ENCODE measurements at regions not wholly inside any gene's neighbourhood (a gene's known extent, or its start where the extent isn't known, plus 50 kb on each side); places are given as distances from the start of the nearest gene placed in this dataset.

- TF ChIP-seq POLR2A (IDR thresholded peaks at IDR 0.05; ENCODE audit: low read depth, low read length) (no peak), POLR2AphosphoS5 (IDR thresholded peaks at IDR 0.05; ENCODE audit: low read depth, low read length) (no peak), TAF1 (IDR thresholded peaks at IDR 0.05; ENCODE audit: borderline replicate concordance, low read depth, low read length) (no peak)
Measured at GRCh38 chr12:90342081-90342480, 612.9 kb downstream of the CCER1 start.
